Upper lobe of left lung (tissue), 4 donors: ENCODE measurements at regions not wholly inside any gene's neighbourhood (a gene's known extent, or its start where the extent isn't known, plus 50 kb on each side); places are given as distances from the start of the nearest gene placed in this dataset.

Experiments
- EP300 ChIP-seq, 4 donors: sonication (generic); formaldehyde crosslinking; IDR thresholded peaks; one replicate each; pipeline ENCODE4 v1.5.1; 2017; ENCODE audit warnings: antibody characterized with exemption in 4 of 4, control low read depth in 2 of 4
- POLR2A ChIP-seq, 4 donors: fragments of 450-650 bp; IDR thresholded peaks; one replicate each; pipeline ENCODE4 v1.5.1; 2016 to 2017; ENCODE audit warnings: antibody characterized with exemption in 4 of 4, mild to moderate bottlenecking in 2 of 4
- POLR2AphosphoS5 ChIP-seq, 2 donors: sonication (generic); formaldehyde crosslinking; IDR thresholded peaks; one replicate each; pipeline ENCODE4 v1.5.1; 2017; ENCODE audit warnings: antibody characterized with exemption in 2 of 2
- TF ChIP-seq, protein P1 (sequence below), 6 experiments: fragments of 450-650 bp in 4 of 6; fragments of 200-600 bp in 2 of 6; sonication (generic) in 2 of 6; IDR thresholded peaks; one replicate each; pipeline ENCODE4 v1.5.1; 2016 to 2019; ENCODE audit warnings: antibody characterized with exemption in 6 of 6

DNA sequence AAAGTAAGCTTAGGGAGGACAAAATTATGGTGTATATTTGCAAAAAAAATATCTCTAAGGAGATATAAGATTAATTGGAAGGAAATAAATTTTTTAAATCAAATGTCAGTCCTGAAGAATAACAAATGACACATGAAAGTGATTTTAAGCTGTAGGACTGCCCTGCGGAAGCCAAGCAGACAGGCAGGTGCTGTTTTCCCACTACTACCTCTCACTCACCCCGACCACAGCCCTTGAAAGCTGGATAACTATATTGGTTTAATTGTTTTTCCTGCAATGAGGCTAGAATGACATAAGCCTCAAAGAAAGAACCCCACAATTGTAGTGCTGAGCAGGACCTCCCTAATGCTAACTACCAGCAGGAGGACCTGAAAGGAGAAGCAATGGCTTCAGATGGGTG is 68.6 kb upstream of the VIPR2 start:
- TF ChIP-seq, protein P1, sequence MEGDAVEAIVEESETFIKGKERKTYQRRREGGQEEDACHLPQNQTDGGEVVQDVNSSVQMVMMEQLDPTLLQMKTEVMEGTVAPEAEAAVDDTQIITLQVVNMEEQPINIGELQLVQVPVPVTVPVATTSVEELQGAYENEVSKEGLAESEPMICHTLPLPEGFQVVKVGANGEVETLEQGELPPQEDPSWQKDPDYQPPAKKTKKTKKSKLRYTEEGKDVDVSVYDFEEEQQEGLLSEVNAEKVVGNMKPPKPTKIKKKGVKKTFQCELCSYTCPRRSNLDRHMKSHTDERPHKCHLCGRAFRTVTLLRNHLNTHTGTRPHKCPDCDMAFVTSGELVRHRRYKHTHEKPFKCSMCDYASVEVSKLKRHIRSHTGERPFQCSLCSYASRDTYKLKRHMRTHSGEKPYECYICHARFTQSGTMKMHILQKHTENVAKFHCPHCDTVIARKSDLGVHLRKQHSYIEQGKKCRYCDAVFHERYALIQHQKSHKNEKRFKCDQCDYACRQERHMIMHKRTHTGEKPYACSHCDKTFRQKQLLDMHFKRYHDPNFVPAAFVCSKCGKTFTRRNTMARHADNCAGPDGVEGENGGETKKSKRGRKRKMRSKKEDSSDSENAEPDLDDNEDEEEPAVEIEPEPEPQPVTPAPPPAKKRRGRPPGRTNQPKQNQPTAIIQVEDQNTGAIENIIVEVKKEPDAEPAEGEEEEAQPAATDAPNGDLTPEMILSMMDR (IDR thresholded peaks at IDR 0.05): no peak
- TF ChIP-seq POLR2AphosphoS5 (IDR thresholded peaks at IDR 0.05): no peak
- TF ChIP-seq POLR2A (IDR thresholded peaks at IDR 0.05): no peak
- no peak for TF ChIP-seq EP300 (IDR thresholded peaks at IDR 0.05)
